H1 (cell line): ENCODE measurements at regions not wholly inside any gene's neighbourhood (a gene's known extent, or its start where the extent isn't known, plus 50 kb on each side); places are given as distances from the start of the nearest gene placed in this dataset.

Source experiments
- CTCF ChIA-PET: fragments of 300-600 bp; sonication (Branson Sonifier 250); formaldehyde crosslinking; loops from one replicate; lab custom pipeline; 2021; ENCODE audit not compliant: partially characterized antibody; lab: Charles Lee
- POLR2A ChIA-PET: fragments of 300-600 bp; sonication (Branson Sonifier 250); formaldehyde crosslinking; loops from one replicate; lab custom pipeline; 2021; ENCODE audit warnings: inconsistent platforms; ENCODE audit not compliant: partially characterized antibody; lab: Charles Lee
- DNase-seq, 2 experiments: peaks; one replicate each; pipeline versions ENCODE4 v3.0.0 to v3.0.0-alpha.2; 2010 to 2022; ENCODE audit warnings: low spot score in 2 of 2, low read depth in 1 of 2, mixed read lengths in 1 of 2
- FAIRE-seq: peaks from 2 replicates; lab custom pipeline; 2011; peaks lifted over from hg19 to GRCh38; lab: Jason Lieb, UNC
- H2AFZ ChIP-seq: 2 replicates; pipeline ENCODE4 v1.8.1; 2012; ENCODE audit warnings: low read length, inconsistent platforms
- H2AK5ac ChIP-seq: 2 replicates; pipeline ENCODE4 v1.6.1; 2013; ENCODE audit warnings: low read depth, low read length
- H2BK120ac ChIP-seq: replicated peaks from 2 replicates; pipeline ENCODE3; 2013; ENCODE audit warnings: low read depth, low read length, inconsistent platforms
- H2BK12ac ChIP-seq: 2 replicates; pipeline ENCODE4 v1.6.1; 2013; ENCODE audit warnings: low read depth, low read length
- H2BK15ac ChIP-seq: 2 replicates; pipeline ENCODE4 v1.6.1; 2013; ENCODE audit warnings: low read length
- H2BK20ac ChIP-seq: 2 replicates; pipeline ENCODE4 v1.6.1; 2013; ENCODE audit warnings: low read length
- H2BK5ac ChIP-seq: 2 replicates; pipeline ENCODE4 v1.6.1; 2013; ENCODE audit warnings: low read depth, low read length
- H3K14ac ChIP-seq: 2 replicates; pipeline ENCODE4 v1.6.1; 2013; ENCODE audit warnings: inconsistent platforms; ENCODE audit not compliant: insufficient read length
- H3K18ac ChIP-seq: 2 replicates; pipeline ENCODE4 v1.6.1; 2013; ENCODE audit warnings: low read length; ENCODE audit errors: extremely low read depth
- H3K23ac ChIP-seq: 2 replicates; pipeline ENCODE4 v1.6.1; 2013; ENCODE audit warnings: inconsistent platforms; ENCODE audit not compliant: insufficient read length
- H3K23me2 ChIP-seq: 2 replicates; pipeline ENCODE4 v1.6.1; 2013; ENCODE audit warnings: low read depth, low read length
- H3K27ac ChIP-seq: 2 replicates; pipeline ENCODE4 v1.6.1; 2011; ENCODE audit warnings: low read depth, low read length, inconsistent platforms
- H3K27me3 ChIP-seq, 4 experiments: replicated peaks in 1 of 4; 1 replicate in 1 of 4; 2 replicates in 3 of 4; pipeline versions ENCODE4 v1.6.1 to v1.8.1; 2011 to 2013; ENCODE audit warnings: low read length in 3 of 4, mild to moderate bottlenecking in 3 of 4, inconsistent platforms in 2 of 4, mixed read lengths in 2 of 4, moderate library complexity in 1 of 4; ENCODE audit not compliant: control insufficient read depth in 3 of 4, insufficient read depth in 3 of 4; ENCODE audit errors: extremely low read depth in 1 of 4
- H3K36me3 ChIP-seq, 4 experiments: 2 replicates each; pipeline versions ENCODE4 v1.6.1 to v1.8.1; 2011 to 2013; ENCODE audit warnings: mild to moderate bottlenecking in 4 of 4, low read length in 3 of 4, moderate library complexity in 2 of 4, control low read depth in 1 of 4, inconsistent platforms in 1 of 4; ENCODE audit not compliant: insufficient read depth in 4 of 4, control insufficient read depth in 2 of 4
- H3K4ac ChIP-seq: replicated peaks from 2 replicates; pipeline ENCODE3; 2013; ENCODE audit warnings: low read length, low read depth, mixed read lengths, inconsistent platforms; ENCODE audit not compliant: insufficient read length
- H3K4me1 ChIP-seq, 4 experiments: replicated peaks in 1 of 4; 1 replicate in 1 of 4; 2 replicates in 3 of 4; pipeline versions ENCODE4 v1.6.1 to v1.8.1; 2011 to 2013; ENCODE audit warnings: low read length in 3 of 4, inconsistent platforms in 2 of 4, mixed read lengths in 1 of 4; ENCODE audit not compliant: insufficient read depth in 4 of 4, control insufficient read depth in 3 of 4
- H3K4me2 ChIP-seq, 2 experiments: 2 replicates each; pipeline versions ENCODE4 v1.6.1 to v1.8.1; 2011 to 2013; ENCODE audit warnings: low read depth in 2 of 2, low read length in 2 of 2, control low read depth in 1 of 2, inconsistent platforms in 1 of 2, mild to moderate bottlenecking in 1 of 2; ENCODE audit not compliant: insufficient read depth in 1 of 2
- H3K4me3 ChIP-seq, 4 experiments: fragments of 200-600, 300-600 bp in 1 of 4; sonication (generic), shearing (Covaris generic), sonication (Bioruptor Twin) in 1 of 4; 2 replicates each; pipeline versions ENCODE4 v1.5.1 to v1.8.1; 2011 to 2016; ENCODE audit warnings: low read length in 4 of 4, low read depth in 3 of 4, control low read depth in 2 of 4, inconsistent platforms in 2 of 4, mild to moderate bottlenecking in 2 of 4, mixed read lengths in 1 of 4, moderate library complexity in 1 of 4; ENCODE audit not compliant: insufficient read depth in 2 of 4; ENCODE audit errors: extremely low read depth in 1 of 4
- H3K56ac ChIP-seq: replicated peaks from 2 replicates; pipeline ENCODE3; 2013; ENCODE audit warnings: low read depth, mild to moderate bottlenecking, mixed read lengths, low read length, inconsistent platforms; ENCODE audit not compliant: insufficient read length
- H3K79me1 ChIP-seq: 2 replicates; pipeline ENCODE4 v1.6.1; 2013; ENCODE audit warnings: low read depth, low read length, control low read depth
- H3K79me2 ChIP-seq, 2 experiments: 2 replicates each; pipeline versions ENCODE4 v1.6.1 to v1.8.1; 2012 to 2013; ENCODE audit warnings: low read length in 2 of 2, mild to moderate bottlenecking in 2 of 2, inconsistent platforms in 1 of 2; ENCODE audit not compliant: insufficient read depth in 2 of 2, control insufficient read depth in 1 of 2
- H3K9ac ChIP-seq, 4 experiments: replicated peaks in 1 of 4; 1 replicate in 1 of 4; 2 replicates in 3 of 4; pipeline versions ENCODE4 v1.6.1 to v1.8.1; 2011 to 2013; ENCODE audit warnings: low read depth in 3 of 4, low read length in 3 of 4, control low read depth in 2 of 4, mild to moderate bottlenecking in 2 of 4, moderate library complexity in 2 of 4, inconsistent platforms in 1 of 4; ENCODE audit errors: extremely low read depth in 1 of 4
- H3K9me3 ChIP-seq, 2 experiments: 2 replicates each; pipeline versions ENCODE4 v1.6.1 to v1.8.1; 2012 to 2013; ENCODE audit warnings: mild to moderate bottlenecking in 2 of 2, moderate library complexity in 2 of 2, control low read depth in 1 of 2, inconsistent platforms in 1 of 2, low read depth in 1 of 2, low read length in 1 of 2, mixed read lengths in 1 of 2; ENCODE audit not compliant: insufficient read depth in 2 of 2
- H4K20me1 ChIP-seq, 2 experiments: replicated peaks in 1 of 2; 2 replicates each; pipeline versions ENCODE3 to v1.8.1; 2011 to 2013; ENCODE audit warnings: inconsistent platforms in 2 of 2, low read length in 2 of 2, mild to moderate bottlenecking in 1 of 2; ENCODE audit not compliant: insufficient read depth in 2 of 2, control insufficient read depth in 1 of 2
- H4K5ac ChIP-seq: 2 replicates; pipeline ENCODE4 v1.6.1; 2013; ENCODE audit warnings: low read length, low read depth, mixed read lengths, inconsistent platforms; ENCODE audit not compliant: insufficient read length
- H4K8ac ChIP-seq: 2 replicates; pipeline ENCODE4 v1.8.0; 2013; ENCODE audit warnings: mild to moderate bottlenecking, moderate library complexity, low read length, inconsistent platforms; ENCODE audit not compliant: insufficient read depth; ENCODE audit errors: extremely low read depth
- H4K91ac ChIP-seq: replicated peaks from 2 replicates; pipeline ENCODE3; 2013; ENCODE audit warnings: low read length, mixed read lengths, inconsistent platforms; ENCODE audit not compliant: insufficient read length
- HDAC2 ChIP-seq, 2 experiments: fragments of 300-600 bp in 1 of 2; sonication (generic) in 1 of 2; IDR thresholded peaks; 2 replicates each; pipeline ENCODE4 v1.6.1; 2011 to 2012; ENCODE audit warnings: low read depth in 2 of 2, low read length in 2 of 2, mild to moderate bottlenecking in 2 of 2, moderate library complexity in 2 of 2, borderline replicate concordance in 1 of 2, inconsistent platforms in 1 of 2
- KDM1A ChIP-seq: fragments of 200-600, 300-600 bp; sonication (generic); IDR thresholded peaks from 2 replicates; pipeline ENCODE4 v1.7.1; 2016; ENCODE audit warnings: mild to moderate bottlenecking, low read length, borderline replicate concordance
- SIN3A ChIP-seq, 2 experiments: IDR thresholded peaks in 1 of 2; conservative IDR thresholded peaks in 1 of 2; 2 replicates each; pipeline ENCODE4 v1.6.1; 2011 to 2012; ENCODE audit warnings: low read length in 2 of 2, improper control_type of control experiment in 1 of 2, low read depth in 1 of 2, mild to moderate bottlenecking in 1 of 2
- WGBS, 2 experiments: shearing (Covaris generic) in 1 of 2; methylation state at CpG; one replicate each; pipeline versions ENCODE4 v1.1.6 to v1.1.7; 2013 to 2015; ENCODE audit warnings: low lambda C conversion rate in 2 of 2, mixed read lengths in 2 of 2, inconsistent platforms in 1 of 2, low coverage in 1 of 2, missing lambda C conversion rate in 1 of 2; ENCODE audit not compliant: insufficient replicate concordance in 2 of 2, insufficient coverage in 1 of 2, insufficient read length in 1 of 2; ENCODE audit errors: extremely low coverage in 1 of 2, missing lambda C conversion rate in 1 of 2; 5-methylcytosine and 5-hydroxymethylcytosine counted together

DNA sequence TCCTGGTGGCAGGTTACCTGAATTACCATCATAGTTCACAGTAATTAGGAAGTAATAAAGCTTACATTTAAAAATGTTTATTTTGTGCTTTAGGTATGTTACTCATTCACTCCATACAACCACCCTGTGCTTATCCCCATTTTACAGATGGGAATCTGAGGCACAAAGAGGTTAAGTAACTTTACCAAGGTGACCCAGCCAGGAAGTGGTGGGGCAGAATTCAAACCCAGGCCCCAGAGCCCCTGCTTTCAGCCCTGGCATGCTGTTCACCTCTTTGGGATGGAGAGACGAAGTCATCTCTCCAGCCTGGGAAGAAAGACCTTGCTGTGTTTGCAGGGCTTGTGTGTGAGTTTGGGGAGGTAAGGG, 285.6 kb upstream of the TPM1 start:
- TF ChIP-seq SIN3A (conservative IDR thresholded peaks at IDR 0.05 in 1 of 2, IDR thresholded peaks at IDR 0.05 in 1 of 2; ENCODE audit: low read depth in 1 of 2, low read length in 2 of 2) (no peak), KDM1A (peak; percentile 77; the same call in 1 of the 2 replicates), HDAC2 (IDR thresholded peaks at IDR 0.05; ENCODE audit: borderline replicate concordance in 1 of 2, low read depth in 2 of 2, low read length in 2 of 2) (0 out of 4 replicates have a peak, but pooled peaks of 1 of the 2 experiments have one; percentile 42)
- Histone ChIP-seq H2BK120ac (no peak overlapping the region), H2BK12ac (peak overlapping the region; percentile 18; the same call in 1 of the 2 replicates), H3K9me3 (no peaks in the 10 kb centered on the region), H3K9ac (no peak overlapping the region), H3K56ac (no peak overlapping the region), H3K14ac (no peak overlapping the region), H4K20me1 (no peaks in the 10 kb centered on the region), H3K4me3 (no peak overlapping the region), H4K5ac (no peak overlapping the region), H3K4me2 (no peak overlapping the region), H4K91ac (no peak overlapping the region), H2AK5ac (no peak overlapping the region), H2BK15ac (no peak overlapping the region), H4K8ac (no peak overlapping the region), H3K18ac (no peak overlapping the region), H3K23ac (no peak overlapping the region), H3K4ac (no peak overlapping the region), H2AFZ (no peak overlapping the region), H2BK5ac (no peak overlapping the region), H2BK20ac (0 out of 2 replicates have a peak overlapping the region, but pooled peaks have one; percentile 8), H3K79me2 (no peaks in the 10 kb centered on the region), H3K27me3 (no peaks in the 10 kb centered on the region), H3K79me1 (no peaks in the 10 kb centered on the region), H3K27ac (no peak overlapping the region), H3K23me2 (no peaks in the 10 kb centered on the region), H3K36me3 (peaks cover 0 to 3% (median 0%) of the 10 kb centered on the region in 4 experiments; a peak in 1 of 8 replicates), H3K4me1 (peaks cover 11 to 25% (median 18%) of the 10 kb centered on the region in 4 experiments)
- POLR2A ChIA-PET: interaction anchor here (1.2 to 2.1 kb wide), 2 partner anchors 9 to 287 kb away, joined by 3 to 6 read pairs; no protein-coding TSS in a partner anchor
- DNase-seq: no peak
- CTCF ChIA-PET: interaction anchor here (0.6 to 7.4 kb wide), 8 partner anchors 8 to 710 kb away, joined by 3 to 49 read pairs (median 4); no protein-coding TSS in a partner anchor
- FAIRE-seq: no peak
- WGBS, 2 experiments: 94% methylated on average over 1 of the region's 1 CpG; no CpG with 5 or more reads in 1 of the 2 experiments
